ENCODE measurements at regions not wholly inside any gene's neighbourhood (a gene's known extent, or its start where the extent isn't known, plus 50 kb on each side); places are given as distances from the start of the nearest gene placed in this dataset.

DNA sequence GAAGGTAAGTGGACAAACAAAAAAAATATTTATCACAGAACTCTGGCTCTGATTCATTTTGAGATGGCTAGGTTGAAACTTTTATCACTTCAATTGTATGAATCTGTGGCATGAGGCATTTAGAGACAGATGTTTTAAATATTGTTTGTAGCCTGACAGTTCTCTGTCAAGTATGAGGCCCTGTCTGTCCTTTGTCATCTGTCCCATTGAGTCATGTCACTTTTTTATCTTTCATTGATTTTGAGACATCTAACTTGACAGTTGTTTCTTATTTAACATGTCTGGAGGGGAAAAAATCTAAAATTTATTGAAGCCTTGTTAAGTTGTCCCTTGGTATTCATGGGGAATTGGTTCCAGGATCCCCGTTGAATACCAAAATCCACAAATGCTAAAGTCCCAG lies 829.5 kb downstream of the FSCB start:
- H3K4me3 ChIP-seq (ENCODE audit: low read length) = no peak overlapping the region
- TF ChIP-seq, protein P1, sequence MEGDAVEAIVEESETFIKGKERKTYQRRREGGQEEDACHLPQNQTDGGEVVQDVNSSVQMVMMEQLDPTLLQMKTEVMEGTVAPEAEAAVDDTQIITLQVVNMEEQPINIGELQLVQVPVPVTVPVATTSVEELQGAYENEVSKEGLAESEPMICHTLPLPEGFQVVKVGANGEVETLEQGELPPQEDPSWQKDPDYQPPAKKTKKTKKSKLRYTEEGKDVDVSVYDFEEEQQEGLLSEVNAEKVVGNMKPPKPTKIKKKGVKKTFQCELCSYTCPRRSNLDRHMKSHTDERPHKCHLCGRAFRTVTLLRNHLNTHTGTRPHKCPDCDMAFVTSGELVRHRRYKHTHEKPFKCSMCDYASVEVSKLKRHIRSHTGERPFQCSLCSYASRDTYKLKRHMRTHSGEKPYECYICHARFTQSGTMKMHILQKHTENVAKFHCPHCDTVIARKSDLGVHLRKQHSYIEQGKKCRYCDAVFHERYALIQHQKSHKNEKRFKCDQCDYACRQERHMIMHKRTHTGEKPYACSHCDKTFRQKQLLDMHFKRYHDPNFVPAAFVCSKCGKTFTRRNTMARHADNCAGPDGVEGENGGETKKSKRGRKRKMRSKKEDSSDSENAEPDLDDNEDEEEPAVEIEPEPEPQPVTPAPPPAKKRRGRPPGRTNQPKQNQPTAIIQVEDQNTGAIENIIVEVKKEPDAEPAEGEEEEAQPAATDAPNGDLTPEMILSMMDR (conservative IDR thresholded peaks at IDR 0.05; ENCODE audit: low read depth, low read length) = no peak
- TF ChIP-seq EZH2phosphoT487 (IDR thresholded peaks at IDR 0.05; ENCODE audit: borderline replicate concordance, low read length) (no peak), EZH2 (IDR thresholded peaks at IDR 0.05; ENCODE audit: low read length, unreplicated experiment) (no peak)
- intact Hi-C loops (cut with micrococcal nuclease) = no loop called here
- H3K4me1 ChIP-seq (ENCODE audit: insufficient read depth, low read length) = no peaks in the 10 kb centered on the region
- H3K36me3 ChIP-seq (ENCODE audit: low read depth, low read length) = no peaks in the 10 kb centered on the region
- H3K4me2 ChIP-seq (ENCODE audit: low read length) = no peak overlapping the region
- no peaks in the 10 kb centered on the region for H3K9me2 ChIP-seq (replicated peaks; ENCODE audit: low read length)
- H3K9ac ChIP-seq (ENCODE audit: low read length) = no peak overlapping the region
- no peaks in the 10 kb centered on the region for H3F3A ChIP-seq (ENCODE audit: low read length, unreplicated experiment)
- POLR2A ChIA-PET (ENCODE audit: unreplicated experiment) = no interaction called here
- no peaks in the 10 kb centered on the region for H3K9me3 ChIP-seq (ENCODE audit: low read length)
- H3K27ac ChIP-seq (ENCODE audit: low read length) = no peak overlapping the region
- ATAC-seq (no peak), DNase-seq (no peak)
- no peaks in the 10 kb centered on the region for H3K27me3 ChIP-seq (ENCODE audit: low read length)
- H2AFZ ChIP-seq (ENCODE audit: low read length) = no peak overlapping the region
- CTCF ChIA-PET = no interaction called here
- no peaks in the 10 kb centered on the region for H4K20me1 ChIP-seq (ENCODE audit: low read length)
- no peaks in the 10 kb centered on the region for H3K79me2 ChIP-seq (ENCODE audit: low read length)
- no TSS peak for BruUV-seq (replicated peaks)

DNA sequence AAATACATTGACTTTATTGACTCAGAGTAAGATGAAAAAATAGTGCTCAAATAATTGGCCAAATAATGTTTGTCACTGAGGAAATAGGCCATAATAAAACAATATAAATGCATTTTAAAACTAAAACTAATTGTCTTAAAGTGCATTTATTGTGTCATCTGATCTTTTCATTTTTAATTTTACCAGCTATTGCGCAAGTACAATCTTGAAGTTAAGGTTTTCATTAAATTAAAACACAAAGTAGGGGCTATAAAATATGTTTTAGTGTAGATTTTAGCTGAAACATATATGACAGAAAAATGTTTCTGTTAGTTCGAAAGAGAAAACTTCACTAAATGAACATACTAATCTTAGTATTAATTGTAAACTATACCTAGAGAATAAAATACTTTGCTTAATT lies 832.8 kb downstream of the FSCB start:
- H3K4me3 ChIP-seq (ENCODE audit: low read length) = no peak overlapping the region
- H3K27ac ChIP-seq (ENCODE audit: low read length) = no peak overlapping the region
- H3K9ac ChIP-seq (ENCODE audit: low read length) = no peak overlapping the region
- no peaks in the 10 kb centered on the region for H4K20me1 ChIP-seq (ENCODE audit: low read length)
- ATAC-seq (no peak), DNase-seq (no peak)
- H3K4me2 ChIP-seq (ENCODE audit: low read length) = no peak overlapping the region
- no peak overlapping the region for H2AFZ ChIP-seq (ENCODE audit: low read length)
- H3K4me1 ChIP-seq (ENCODE audit: insufficient read depth, low read length) = no peaks in the 10 kb centered on the region
- intact Hi-C loops (cut with micrococcal nuclease) = no loop called here
- ChIA-PET CTCF (no interaction called here), POLR2A (ENCODE audit: unreplicated experiment) (no interaction called here)
- H3K27me3 ChIP-seq (ENCODE audit: low read length) = no peaks in the 10 kb centered on the region
- H3K9me2 ChIP-seq (replicated peaks; ENCODE audit: low read length) = no peaks in the 10 kb centered on the region
- H3K79me2 ChIP-seq (ENCODE audit: low read length) = no peaks in the 10 kb centered on the region
- H3K36me3 ChIP-seq (ENCODE audit: low read depth, low read length) = no peaks in the 10 kb centered on the region
- no TSS peak for BruUV-seq (replicated peaks)
- TF ChIP-seq, protein P1 (conservative IDR thresholded peaks at IDR 0.05; ENCODE audit: low read depth, low read length) = no peak
- TF ChIP-seq EZH2 (IDR thresholded peaks at IDR 0.05; ENCODE audit: low read length, unreplicated experiment) = no peak
- no peak for TF ChIP-seq EZH2phosphoT487 (IDR thresholded peaks at IDR 0.05; ENCODE audit: borderline replicate concordance, low read length)
- no peaks in the 10 kb centered on the region for H3K9me3 ChIP-seq (ENCODE audit: low read length)
- H3F3A ChIP-seq (ENCODE audit: low read length, unreplicated experiment) = no peaks in the 10 kb centered on the region

DNA sequence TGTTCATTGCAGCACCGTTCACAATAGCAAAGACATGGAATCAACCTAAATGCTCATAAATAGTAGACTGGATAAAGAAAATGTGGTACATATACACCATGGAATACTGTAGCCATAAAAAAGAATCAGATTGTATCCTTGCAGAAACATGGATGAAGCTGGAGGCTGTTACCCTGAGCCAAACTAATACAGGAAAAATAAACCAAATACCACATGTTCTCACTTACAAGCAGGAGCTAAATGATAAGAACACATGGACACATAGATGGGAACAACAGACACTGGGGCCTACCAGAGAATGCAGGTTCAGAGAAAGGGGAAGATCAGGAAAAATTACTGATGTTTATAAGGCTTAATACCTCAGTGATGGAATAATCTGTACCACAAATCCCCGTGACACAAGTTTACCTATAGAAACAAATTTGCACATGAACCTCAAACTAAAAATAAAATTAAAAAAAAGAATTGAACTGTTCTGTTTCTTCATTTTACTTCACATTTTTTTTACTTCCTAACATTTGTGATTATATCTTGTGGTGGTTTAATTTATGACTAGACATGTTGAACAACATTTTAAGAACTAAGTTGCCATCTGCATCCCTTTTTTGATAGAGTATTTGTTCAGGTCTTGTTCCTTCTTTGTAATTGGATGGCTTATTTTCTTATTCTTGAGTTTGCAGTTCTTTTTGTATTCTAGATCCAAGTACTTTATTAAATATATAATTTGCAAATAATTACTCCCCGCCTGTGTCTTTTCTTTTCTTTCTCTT lies 835.2 kb downstream of the FSCB start:
- TF ChIP-seq EZH2phosphoT487 (IDR thresholded peaks at IDR 0.05; ENCODE audit: borderline replicate concordance, low read length) = no peak
- no peak for TF ChIP-seq EZH2 (IDR thresholded peaks at IDR 0.05; ENCODE audit: low read length, unreplicated experiment)
- TF ChIP-seq, protein P1 (conservative IDR thresholded peaks at IDR 0.05; ENCODE audit: low read depth, low read length) = no peak
- CTCF ChIA-PET = no interaction called here
- intact Hi-C loops (cut with micrococcal nuclease) = no loop called here
- Histone ChIP-seq H3K27me3 (ENCODE audit: low read length) (no peaks in the 10 kb centered on the region), H3F3A (ENCODE audit: low read length, unreplicated experiment) (no peaks in the 10 kb centered on the region), H3K36me3 (ENCODE audit: low read depth, low read length) (no peaks in the 10 kb centered on the region), H3K4me3 (ENCODE audit: low read length) (no peak overlapping the region), H3K4me1 (ENCODE audit: insufficient read depth, low read length) (no peaks in the 10 kb centered on the region), H3K9me3 (ENCODE audit: low read length) (no peaks in the 10 kb centered on the region), H4K20me1 (ENCODE audit: low read length) (no peaks in the 10 kb centered on the region), H3K9me2 (replicated peaks; ENCODE audit: low read length) (no peaks in the 10 kb centered on the region), H2AFZ (ENCODE audit: low read length) (no peak overlapping the region), H3K9ac (ENCODE audit: low read length) (no peak overlapping the region), H3K4me2 (ENCODE audit: low read length) (no peak overlapping the region), H3K79me2 (ENCODE audit: low read length) (no peaks in the 10 kb centered on the region), H3K27ac (ENCODE audit: low read length) (no peak overlapping the region)
- BruUV-seq (replicated peaks) = no TSS peak
- DNase-seq (no peak), ATAC-seq (no peak)
- POLR2A ChIA-PET (ENCODE audit: unreplicated experiment) = no interaction called here

Measured in PC-3 (cell line).